HCT116 (cell line): ENCODE measurements at regions not wholly inside any gene's neighbourhood (a gene's known extent, or its start where the extent isn't known, plus 50 kb on each side); places are given as distances from the start of the nearest gene placed in this dataset.

Experiments used
- ATAC-seq: fragments of 200-7000 bp; cut with Tn5 transposase; 2 replicates; pipeline ENCODE4 v1.9.1; 2020; ENCODE audit warnings: mild to moderate bottlenecking, moderate library complexity
- BruUV-seq: library from RNA; stranded (reverse); fragments of 400-500 nt; replicated peaks from 2 replicates; lab custom pipeline; 2021; lab: Mats Ljungman, UMichigan
- CTCF ChIA-PET: fragments of 300-600 bp; sonication (Branson Sonifier 250); formaldehyde crosslinking; loops from one replicate; lab custom pipeline; 2021; ENCODE audit warnings: antibody characterized with exemption; lab: Charles Lee
- POLR2A ChIA-PET: fragments of 300-600, 350-600 bp; sonication (Branson Sonifier 250); formaldehyde crosslinking; loops from one replicate; lab custom pipeline; 2021; ENCODE audit warnings: antibody characterized with exemption; lab: Charles Lee
- RAD21 ChIA-PET, 2 experiments: fragments of 300-600 bp; sonication (Branson Sonifier 250); formaldehyde crosslinking; loops; one replicate each; lab custom pipeline; 2023; ENCODE audit warnings: low total read pairs in 2 of 2; ENCODE audit not compliant: uncharacterized antibody in 2 of 2, unreplicated experiment in 2 of 2, low non-redundant PET in 1 of 2; lab: Charles Lee
- DNase-seq: peaks from one replicate; pipeline ENCODE4 v3.0.0-alpha.2; 2010; ENCODE audit warnings: low read depth, low spot score
- H2AFZ ChIP-seq: fragments of 200-600 bp; shearing (Covaris generic), sonication (generic); 2 replicates; pipeline ENCODE4 v1.6.1; 2017; ENCODE audit warnings: low read depth, mixed run types, mixed read lengths, antibody characterized with exemption, low read length; ENCODE audit not compliant: poor library complexity, severe bottlenecking
- H3K27ac ChIP-seq: 2 replicates; pipeline ENCODE4 v1.5.1; 2012; ENCODE audit warnings: low read depth, low read length
- H3K27me3 ChIP-seq: fragments of 200-600 bp; sonication (generic); 2 replicates; pipeline ENCODE4 v1.6.1; 2016; ENCODE audit warnings: mixed run types, low read length, mixed read lengths; ENCODE audit not compliant: insufficient read depth
- H3K36me3 ChIP-seq, 2 experiments: fragments of 200-500 bp in 1 of 2; fragments of 200-600 bp in 1 of 2; sonication (Bioruptor generic) in 1 of 2; sonication (generic) in 1 of 2; 2 replicates each; pipeline versions ENCODE4 v1.5.1 to v1.6.1; 2014 to 2016; ENCODE audit warnings: low read length in 2 of 2, inconsistent platforms in 1 of 2, mixed read lengths in 1 of 2, mixed run types in 1 of 2; ENCODE audit not compliant: insufficient read depth in 2 of 2, control insufficient read depth in 1 of 2
- H3K4me1 ChIP-seq, 2 experiments: fragments of 200-600 bp in 1 of 2; sonication (generic) in 1 of 2; 2 replicates each; pipeline versions ENCODE4 v1.5.1 to v1.6.1; 2012 to 2017; ENCODE audit warnings: low read length in 2 of 2, inconsistent platforms in 1 of 2, mild to moderate bottlenecking in 1 of 2, mixed read lengths in 1 of 2, mixed run types in 1 of 2, moderate library complexity in 1 of 2; ENCODE audit not compliant: insufficient read depth in 2 of 2, control insufficient read depth in 1 of 2
- H3K4me2 ChIP-seq: fragments of 200-600 bp; sonication (generic); 2 replicates; pipeline ENCODE4 v1.6.1; 2017; ENCODE audit warnings: mixed run types, low read length, mixed read lengths
- H3K4me3 ChIP-seq, 2 experiments: fragments of 200-600 bp in 1 of 2; sonication (generic) in 1 of 2; replicated peaks in 1 of 2; 2 replicates each; pipeline ENCODE4 v1.5.1; 2011 to 2016; ENCODE audit warnings: low read length in 2 of 2, control low read depth in 1 of 2, low read depth in 1 of 2, mild to moderate bottlenecking in 1 of 2, mixed read lengths in 1 of 2, mixed run types in 1 of 2
- H3K79me2 ChIP-seq: fragments of 200-600 bp; sonication (generic); 2 replicates; pipeline ENCODE4 v1.6.1; 2017; ENCODE audit warnings: mild to moderate bottlenecking, mixed run types, low read length, moderate library complexity, mixed read lengths; ENCODE audit not compliant: insufficient read depth
- H3K9ac ChIP-seq: fragments of 200-600 bp; sonication (generic); 2 replicates; pipeline ENCODE4 v1.6.1; 2016; ENCODE audit warnings: low read length, mixed read lengths
- H3K9me2 ChIP-seq: fragments of 200-600 bp; sonication (generic), shearing (Covaris generic); 2 replicates; pipeline ENCODE4 v1.6.1; 2017; ENCODE audit warnings: mixed run types, mild to moderate bottlenecking, moderate library complexity; ENCODE audit not compliant: insufficient read depth
- H3K9me3 ChIP-seq, 2 experiments: fragments of 200-500 bp in 1 of 2; fragments of 200-600 bp in 1 of 2; sonication (Bioruptor generic) in 1 of 2; sonication (generic) in 1 of 2; 2 replicates each; pipeline ENCODE4 v1.6.1; 2014 to 2017; ENCODE audit warnings: low read length in 2 of 2, mixed read lengths in 2 of 2, inconsistent platforms in 1 of 2, low read depth in 1 of 2, mild to moderate bottlenecking in 1 of 2, mixed run types in 1 of 2, moderate library complexity in 1 of 2; ENCODE audit not compliant: control insufficient read depth in 1 of 2, insufficient read depth in 1 of 2
- H4K20me1 ChIP-seq: fragments of 200-600 bp; sonication (generic), shearing (Covaris generic); 2 replicates; pipeline ENCODE4 v1.6.1; 2017; ENCODE audit warnings: mixed run types, mild to moderate bottlenecking, moderate library complexity; ENCODE audit not compliant: insufficient read depth
- CEBPB ChIP-seq: IDR thresholded peaks from 2 replicates; pipeline ENCODE4 v1.6.1; 2012; ENCODE audit warnings: low read depth
- EGR1 ChIP-seq: IDR thresholded peaks from 2 replicates; pipeline ENCODE4 v1.6.1; 2012; ENCODE audit warnings: low read depth
- EZH2phosphoT487 ChIP-seq: fragments of 200-600 bp; IDR thresholded peaks from 2 replicates; pipeline ENCODE4 v1.6.1; 2018; ENCODE audit warnings: antibody characterized with exemption, borderline replicate concordance
- FOSL1 ChIP-seq: IDR thresholded peaks from 2 replicates; pipeline ENCODE4 v1.6.1; 2012; ENCODE audit warnings: low read depth
- MAX ChIP-seq: IDR thresholded peaks from 2 replicates; pipeline ENCODE4 v1.6.1; 2012
- POLR2AphosphoS5 ChIP-seq: IDR thresholded peaks from 2 replicates; pipeline ENCODE4 v1.6.1; 2011; ENCODE audit warnings: mild to moderate bottlenecking, low read depth, low read length, moderate library complexity
- RAD21 ChIP-seq: IDR thresholded peaks from 2 replicates; pipeline ENCODE4 v1.6.1; 2012; ENCODE audit warnings: low read depth, mild to moderate bottlenecking
- REST ChIP-seq: IDR thresholded peaks from 2 replicates; pipeline ENCODE4 v1.6.1; 2012; ENCODE audit warnings: low read depth
- YY1 ChIP-seq: IDR thresholded peaks from 2 replicates; pipeline ENCODE4 v1.6.1; 2011; ENCODE audit warnings: low read length, low read depth, moderate library complexity, mild to moderate bottlenecking; ENCODE audit not compliant: insufficient replicate concordance; ENCODE audit errors: extremely low read depth
- ZBTB33 ChIP-seq: IDR thresholded peaks from 2 replicates; pipeline ENCODE4 v1.6.1; 2011; ENCODE audit warnings: mild to moderate bottlenecking, low read length, moderate library complexity; ENCODE audit not compliant: insufficient replicate concordance; ENCODE audit errors: extremely low read depth
- ZNF274 ChIP-seq: fragments of 200-500 bp; sonication (Bioruptor generic); IDR thresholded peaks from 2 replicates; pipeline ENCODE4 v1.6.1; 2014; ENCODE audit warnings: mild to moderate bottlenecking, low read depth, low read length, inconsistent platforms
- intact Hi-C: fragments of 100-400 bp; cut with micrococcal nuclease; formaldehyde crosslinking; loops from 2 replicates; pipeline ENCODE4 v1.10.0; 2022

- ChIA-PET CTCF (no interaction called here), RAD21 (no interaction called here), POLR2A (no interaction called here)
- no peaks in the 10 kb centered on the region for H3K9me2 ChIP-seq
- intact Hi-C loops, result no loop called here
- BruUV-seq, result no TSS peak
- H3K36me3 ChIP-seq, result no peaks in the 10 kb centered on the region
- H3K27ac ChIP-seq, result no peak overlapping the region
- no peaks in the 10 kb centered on the region for H3K79me2 ChIP-seq
- no peaks in the 10 kb centered on the region for H4K20me1 ChIP-seq
- no peak overlapping the region for H3K4me2 ChIP-seq
- no peak overlapping the region for H3K9ac ChIP-seq
- no peaks in the 10 kb centered on the region for H3K9me3 ChIP-seq
- no peak for TF ChIP-seq EZH2phosphoT487
- no peak for TF ChIP-seq YY1
- no peak for ATAC-seq
- H3K27me3 ChIP-seq, result no peaks in the 10 kb centered on the region
- no peak overlapping the region for H2AFZ ChIP-seq
- DNase-seq, result no peak
- no peak overlapping the region for H3K4me3 ChIP-seq
- H3K4me1 ChIP-seq, result no peaks in the 10 kb centered on the region
These were observed 215.4 kb upstream of the DCN start for GRCh38 chr12:91397866-91398532.

GRCh38 chr12:91396293-91396692 is 213.7 kb upstream of the DCN start:
- no peak overlapping the region for H3K9ac ChIP-seq
- TF ChIP-seq POLR2AphosphoS5 (no peak), FOSL1 (no peak), EZH2phosphoT487 (no peak), CEBPB (no peak), ZBTB33 (no peak), YY1 (no peak), EGR1 (no peak), MAX (no peak), ZNF274 (no peak), RAD21 (no peak), REST (no peak)
- H3K9me2 ChIP-seq, result no peaks in the 10 kb centered on the region
- ATAC-seq, result no peak
- BruUV-seq, result no TSS peak
- H3K27ac ChIP-seq, result no peak overlapping the region
- no peaks in the 10 kb centered on the region for H3K4me1 ChIP-seq
- intact Hi-C loops, result no loop called here
- H3K79me2 ChIP-seq, result no peaks in the 10 kb centered on the region
- no peaks in the 10 kb centered on the region for H3K27me3 ChIP-seq
- no peaks in the 10 kb centered on the region for H3K36me3 ChIP-seq
- H3K4me3 ChIP-seq, result no peak overlapping the region
- no peak for DNase-seq
- ChIA-PET CTCF (no interaction called here), RAD21 (no interaction called here), POLR2A (no interaction called here)
- H3K9me3 ChIP-seq, result no peaks in the 10 kb centered on the region
- no peak overlapping the region for H3K4me2 ChIP-seq
- H2AFZ ChIP-seq, result no peak overlapping the region
- no peaks in the 10 kb centered on the region for H4K20me1 ChIP-seq
